IMR-90 (cell line): ENCODE measurements at regions not wholly inside any gene's neighbourhood (a gene's known extent, or its start where the extent isn't known, plus 50 kb on each side); places are given as distances from the start of the nearest gene placed in this dataset.

Experiments
- ATAC-seq: fragments of 200-7000 bp; cut with Tn5 transposase; 2 replicates; pipeline ENCODE4 v1.9.1; 2020; ENCODE audit warnings: low read depth, mild to moderate bottlenecking, moderate library complexity
- BruUV-seq: library from RNA; stranded (reverse); fragments of 400-500 nt; replicated peaks from 2 replicates; lab custom pipeline; 2021; lab: Mats Ljungman, UMichigan
- CTCF ChIA-PET: fragments of 300-600 bp; formaldehyde crosslinking; extraction: SDS; loops from one replicate; lab custom pipeline; 2021; ENCODE audit warnings: antibody characterized with exemption; lab: Yijun Ruan, JAX
- POLR2A ChIA-PET: fragments of 300-600 bp; sonication (Branson Sonifier 250); formaldehyde crosslinking; loops from one replicate; lab custom pipeline; 2022; ENCODE audit warnings: antibody characterized with exemption; ENCODE audit not compliant: unreplicated experiment; lab: Charles Lee
- DNase-seq: peaks from one replicate; pipeline ENCODE4 v3.0.0; 2013
- H2AFZ ChIP-seq: replicated peaks from 2 replicates; pipeline ENCODE3; 2013; ENCODE audit warnings: low read length, mild to moderate bottlenecking; ENCODE audit not compliant: poor library complexity
- H2AK5ac ChIP-seq: 2 replicates; pipeline ENCODE4 v1.6.1; 2013; ENCODE audit warnings: low read depth, low read length, inconsistent platforms
- H2AK9ac ChIP-seq: replicated peaks from 2 replicates; pipeline ENCODE3; 2013; ENCODE audit warnings: mild to moderate bottlenecking, low read depth, low read length, moderate library complexity; ENCODE audit not compliant: poor library complexity
- H2BK120ac ChIP-seq: 2 replicates; pipeline ENCODE4 v1.6.1; 2013; ENCODE audit warnings: low read depth, low read length, inconsistent platforms
- H2BK15ac ChIP-seq: 3 replicates; pipeline ENCODE4 v1.6.1; 2013; ENCODE audit warnings: low read depth, low read length, inconsistent platforms
- H2BK20ac ChIP-seq: 2 replicates; pipeline ENCODE4 v1.6.1; 2013; ENCODE audit warnings: low read depth, mild to moderate bottlenecking, inconsistent platforms, low read length, moderate library complexity
- H2BK5ac ChIP-seq: 2 replicates; pipeline ENCODE4 v1.6.1; 2013; ENCODE audit warnings: mild to moderate bottlenecking, low read depth, low read length, inconsistent platforms; ENCODE audit not compliant: poor library complexity, severe bottlenecking
- H3K14ac ChIP-seq: replicated peaks from 2 replicates; pipeline ENCODE4 v1.6.1; 2013; ENCODE audit warnings: low read depth, low read length, inconsistent platforms
- H3K18ac ChIP-seq: 2 replicates; pipeline ENCODE4 v1.6.1; 2013; ENCODE audit warnings: low read depth, low read length, control low read depth
- H3K23ac ChIP-seq: 2 replicates; pipeline ENCODE4 v1.6.1; 2013; ENCODE audit warnings: low read depth, low read length, inconsistent platforms
- H3K27ac ChIP-seq: 2 replicates; pipeline ENCODE4 v1.5.1; 2013; ENCODE audit warnings: mild to moderate bottlenecking, control low read depth, low read length; ENCODE audit not compliant: insufficient read depth
- H3K27me3 ChIP-seq: 2 replicates; pipeline ENCODE4 v1.6.1; 2013; ENCODE audit warnings: low read length; ENCODE audit not compliant: control insufficient read depth, insufficient read depth
- H3K36me3 ChIP-seq: 2 replicates; pipeline ENCODE4 v1.6.1; 2013; ENCODE audit warnings: low read length, mixed read lengths; ENCODE audit not compliant: control insufficient read depth, insufficient read depth
- H3K4ac ChIP-seq: 2 replicates; pipeline ENCODE4 v1.6.1; 2013; ENCODE audit warnings: low read depth, low read length, inconsistent platforms
- H3K4me1 ChIP-seq: 2 replicates; pipeline ENCODE4 v1.6.1; 2013; ENCODE audit warnings: low read length, mixed read lengths; ENCODE audit not compliant: control insufficient read depth, insufficient read depth
- H3K4me2 ChIP-seq: 2 replicates; pipeline ENCODE4 v1.6.1; 2013; ENCODE audit warnings: low read depth, mild to moderate bottlenecking, control low read depth, low read length, moderate library complexity
- H3K4me3 ChIP-seq: 2 replicates; pipeline ENCODE4 v1.5.1; 2013; ENCODE audit warnings: low read depth, mild to moderate bottlenecking, control low read depth, low read length, moderate library complexity; ENCODE audit not compliant: insufficient read depth
- H3K56ac ChIP-seq: 2 replicates; pipeline ENCODE4 v1.6.1; 2013; ENCODE audit warnings: low read length, inconsistent platforms; ENCODE audit not compliant: insufficient read depth; ENCODE audit errors: extremely low read depth
- H3K79me1 ChIP-seq, 2 experiments: 2 replicates each; pipeline ENCODE4 v1.6.1; 2013; ENCODE audit warnings: low read length in 2 of 2, inconsistent platforms in 1 of 2, low read depth in 1 of 2
- H3K9ac ChIP-seq: 2 replicates; pipeline ENCODE4 v1.6.1; 2013; ENCODE audit warnings: low read depth, low read length, control low read depth
- H3K9me1 ChIP-seq: 2 replicates; pipeline ENCODE4 v1.6.1; 2013; ENCODE audit warnings: low read length, inconsistent platforms; ENCODE audit not compliant: insufficient read depth
- H3K9me3 ChIP-seq: 2 replicates; pipeline ENCODE4 v1.6.1; 2013; ENCODE audit warnings: low read length; ENCODE audit not compliant: control insufficient read depth, insufficient read depth
- H4K20me1 ChIP-seq: 2 replicates; pipeline ENCODE4 v1.6.1; 2013; ENCODE audit warnings: low read length, inconsistent platforms; ENCODE audit not compliant: insufficient read depth
- H4K5ac ChIP-seq: 2 replicates; pipeline ENCODE4 v1.6.1; 2013; ENCODE audit warnings: mild to moderate bottlenecking, low read depth, low read length, control low read depth
- H4K8ac ChIP-seq, 2 experiments: 2 replicates each; pipeline ENCODE4 v1.6.1; 2013; ENCODE audit warnings: low read depth in 2 of 2, low read length in 2 of 2, control low read depth in 1 of 2, inconsistent platforms in 1 of 2
- H4K91ac ChIP-seq: 2 replicates; pipeline ENCODE4 v1.6.1; 2013; ENCODE audit warnings: low read depth, low read length, inconsistent platforms; ENCODE audit not compliant: insufficient read depth
- CEBPB ChIP-seq: IDR thresholded peaks from 2 replicates; pipeline ENCODE4 v1.6.1; 2012; ENCODE audit warnings: low read depth, low read length, improper control_type of control experiment
- WGBS, 2 experiments: methylation state at CpG; one replicate each; pipeline versions ENCODE4 v1.1.5 to v1.1.7; 2013; ENCODE audit warnings: missing lambda C conversion rate in 2 of 2; ENCODE audit not compliant: insufficient read length in 1 of 2; ENCODE audit errors: extremely low coverage in 2 of 2; 5-methylcytosine and 5-hydroxymethylcytosine counted together
- dilution Hi-C: fragments of 300-500 bp; cut with HindIII; formaldehyde crosslinking; loops from one replicate; pipeline ENCODE4 v1.14.3; 2018; ENCODE audit warnings: low sequenced_read_pairs; ENCODE audit not compliant: unreplicated experiment
- in situ Hi-C: fragments of 300-500 bp; cut with MboI; formaldehyde crosslinking; loops from 3 replicates; pipeline ENCODE4 v1.14.3; 2019; ENCODE audit warnings: low sequenced_read_pairs, inconsistent platforms, mixed read lengths
- intact Hi-C: fragments of 100-400 bp; cut with micrococcal nuclease; formaldehyde crosslinking; loops from 2 replicates; pipeline ENCODE4 v1.10.0; 2022

DNA sequence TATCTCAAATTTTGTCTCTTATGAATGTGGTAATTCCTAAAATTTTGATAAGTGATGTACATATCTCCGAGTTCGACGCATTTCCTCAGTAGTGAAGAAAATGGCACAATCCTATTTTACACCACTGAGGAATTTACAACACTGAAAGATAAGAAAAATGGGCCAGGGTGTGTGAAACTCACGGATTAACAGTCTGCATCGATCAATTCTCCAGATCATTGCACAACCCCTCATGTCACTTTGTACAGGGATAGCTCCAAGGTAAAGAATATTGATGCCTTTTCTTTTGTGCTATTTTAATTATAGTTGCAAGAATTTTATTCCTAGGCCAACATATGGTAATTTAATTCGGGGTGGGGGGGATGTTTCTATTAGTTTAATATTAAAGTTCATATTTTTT lies 268.7 kb upstream of the VCX3A start:
- Histone ChIP-seq H2BK15ac (no peak overlapping the region), H2BK120ac (no peak overlapping the region), H3K14ac (no peak overlapping the region), H3K9me3 (peaks cover 9% of the 10 kb centered on the region), H3K9ac (no peak overlapping the region), H3K4ac (no peak overlapping the region), H4K8ac (no peak overlapping the region), H3K18ac (no peak overlapping the region), H2BK5ac (no peak overlapping the region), H3K23ac (no peak overlapping the region), H3K4me3 (no peak overlapping the region), H2AFZ (no peak overlapping the region), H4K5ac (no peak overlapping the region), H3K27ac (no peak overlapping the region), H2AK5ac (no peak overlapping the region), H4K20me1 (no peaks in the 10 kb centered on the region), H3K4me1 (no peaks in the 10 kb centered on the region), H3K27me3 (no peaks in the 10 kb centered on the region), H3K79me1 (no peaks in the 10 kb centered on the region), H4K91ac (no peak overlapping the region), H2AK9ac (no peak overlapping the region), H3K36me3 (no peaks in the 10 kb centered on the region), H3K4me2 (no peak overlapping the region), H2BK20ac (no peak overlapping the region), H3K9me1 (no peaks in the 10 kb centered on the region), H3K56ac (no peak overlapping the region)
- CTCF ChIA-PET = no interaction called here
- ATAC-seq = no peak
- TF ChIP-seq CEBPB = no peak
- BruUV-seq = no TSS peak
- dilution Hi-C loops = no loop called here
- POLR2A ChIA-PET = no interaction called here
- no CpG with 5 or more reads among the region's 6 CpGs for WGBS, 2 experiments
- DNase-seq = no peak
- in situ Hi-C loops = no loop called here
- intact Hi-C loops = loop anchor here (1.0 kb wide), 1 partner anchor 42 kb away; no protein-coding TSS in a partner anchor
